GM12878 (cell line): ENCODE measurements at regions not wholly inside any gene's neighbourhood (a gene's known extent, or its start where the extent isn't known, plus 50 kb on each side); places are given as distances from the start of the nearest gene placed in this dataset.

Experiments
- BHLHE40 ChIP-seq, 2 experiments: fragments of 450-650 bp in 1 of 2; IDR thresholded peaks; 2 replicates each; pipeline ENCODE4 v1.6.1; 2011 to 2017; ENCODE audit warnings: low read depth in 2 of 2, borderline replicate concordance in 1 of 2, improper control_type of control experiment in 1 of 2, low read length in 1 of 2, mild to moderate bottlenecking in 1 of 2
- CEBPZ ChIP-seq: fragments of 150-350 bp; IDR thresholded peaks from 2 replicates; pipeline ENCODE4 v1.6.1; 2016; ENCODE audit warnings: low read depth, low read length
- CTCF ChIP-seq, 3 experiments: IDR thresholded peaks in 2 of 3; conservative IDR thresholded peaks in 1 of 3; 2 replicates each; pipeline ENCODE4 v1.5.1; 2011; ENCODE audit warnings: low read depth in 3 of 3, low read length in 3 of 3, mild to moderate bottlenecking in 3 of 3, control low read depth in 2 of 3, moderate library complexity in 2 of 3, inconsistent platforms in 1 of 3, mixed read lengths in 1 of 3; ENCODE audit not compliant: control insufficient read depth in 2 of 3, insufficient read depth in 1 of 3; ENCODE audit errors: extremely low read depth in 1 of 3
- JUNB ChIP-seq: IDR thresholded peaks from 2 replicates; pipeline ENCODE4 v1.6.1; 2016; ENCODE audit warnings: antibody characterized with exemption, mild to moderate bottlenecking

- TF ChIP-seq JUNB (no peak), CTCF (IDR thresholded peaks at IDR 0.05 in 2 of 3, conservative IDR thresholded peaks at IDR 0.05 in 1 of 3; ENCODE audit: control insufficient read depth in 2 of 3, extremely low read depth in 1 of 3, insufficient read depth in 1 of 3, low read depth in 3 of 3, low read length in 3 of 3) (no peak), BHLHE40 (IDR thresholded peaks at IDR 0.05; ENCODE audit: borderline replicate concordance in 1 of 2, low read depth in 2 of 2, low read length in 1 of 2) (no peak), CEBPZ (no peak)
Observed at GRCh38 chr6:139914910-139915309, 540.5 kb upstream of the CITED2 start.
